HCT116 (cell line): ENCODE measurements at regions not wholly inside any gene's neighbourhood (a gene's known extent, or its start where the extent isn't known, plus 50 kb on each side); places are given as distances from the start of the nearest gene placed in this dataset.

Experiments used
- ATAC-seq: fragments of 200-7000 bp; cut with Tn5 transposase; 2 replicates; pipeline ENCODE4 v1.9.1; 2020; ENCODE audit warnings: mild to moderate bottlenecking, moderate library complexity
- BruUV-seq: library from RNA; stranded (reverse); fragments of 400-500 nt; replicated peaks from 2 replicates; lab custom pipeline; 2021; lab: Mats Ljungman, UMichigan
- CTCF ChIA-PET: fragments of 300-600 bp; sonication (Branson Sonifier 250); formaldehyde crosslinking; loops from one replicate; lab custom pipeline; 2021; ENCODE audit warnings: antibody characterized with exemption; lab: Charles Lee
- POLR2A ChIA-PET: fragments of 300-600, 350-600 bp; sonication (Branson Sonifier 250); formaldehyde crosslinking; loops from one replicate; lab custom pipeline; 2021; ENCODE audit warnings: antibody characterized with exemption; lab: Charles Lee
- RAD21 ChIA-PET, 2 experiments: fragments of 300-600 bp; sonication (Branson Sonifier 250); formaldehyde crosslinking; loops; one replicate each; lab custom pipeline; 2023; ENCODE audit warnings: low total read pairs in 2 of 2; ENCODE audit not compliant: uncharacterized antibody in 2 of 2, unreplicated experiment in 2 of 2, low non-redundant PET in 1 of 2; lab: Charles Lee
- DNase-seq: peaks from one replicate; pipeline ENCODE4 v3.0.0-alpha.2; 2010; ENCODE audit warnings: low read depth, low spot score
- H2AFZ ChIP-seq: fragments of 200-600 bp; shearing (Covaris generic), sonication (generic); 2 replicates; pipeline ENCODE4 v1.6.1; 2017; ENCODE audit warnings: low read depth, mixed run types, mixed read lengths, antibody characterized with exemption, low read length; ENCODE audit not compliant: poor library complexity, severe bottlenecking
- H3K27ac ChIP-seq: 2 replicates; pipeline ENCODE4 v1.5.1; 2012; ENCODE audit warnings: low read depth, low read length
- H3K27me3 ChIP-seq: fragments of 200-600 bp; sonication (generic); 2 replicates; pipeline ENCODE4 v1.6.1; 2016; ENCODE audit warnings: mixed run types, low read length, mixed read lengths; ENCODE audit not compliant: insufficient read depth
- H3K36me3 ChIP-seq, 2 experiments: fragments of 200-500 bp in 1 of 2; fragments of 200-600 bp in 1 of 2; sonication (Bioruptor generic) in 1 of 2; sonication (generic) in 1 of 2; 2 replicates each; pipeline versions ENCODE4 v1.5.1 to v1.6.1; 2014 to 2016; ENCODE audit warnings: low read length in 2 of 2, inconsistent platforms in 1 of 2, mixed read lengths in 1 of 2, mixed run types in 1 of 2; ENCODE audit not compliant: insufficient read depth in 2 of 2, control insufficient read depth in 1 of 2
- H3K4me1 ChIP-seq, 2 experiments: fragments of 200-600 bp in 1 of 2; sonication (generic) in 1 of 2; 2 replicates each; pipeline versions ENCODE4 v1.5.1 to v1.6.1; 2012 to 2017; ENCODE audit warnings: low read length in 2 of 2, inconsistent platforms in 1 of 2, mild to moderate bottlenecking in 1 of 2, mixed read lengths in 1 of 2, mixed run types in 1 of 2, moderate library complexity in 1 of 2; ENCODE audit not compliant: insufficient read depth in 2 of 2, control insufficient read depth in 1 of 2
- H3K4me2 ChIP-seq: fragments of 200-600 bp; sonication (generic); 2 replicates; pipeline ENCODE4 v1.6.1; 2017; ENCODE audit warnings: mixed run types, low read length, mixed read lengths
- H3K4me3 ChIP-seq, 2 experiments: fragments of 200-600 bp in 1 of 2; sonication (generic) in 1 of 2; replicated peaks in 1 of 2; 2 replicates each; pipeline ENCODE4 v1.5.1; 2011 to 2016; ENCODE audit warnings: low read length in 2 of 2, control low read depth in 1 of 2, low read depth in 1 of 2, mild to moderate bottlenecking in 1 of 2, mixed read lengths in 1 of 2, mixed run types in 1 of 2
- H3K79me2 ChIP-seq: fragments of 200-600 bp; sonication (generic); 2 replicates; pipeline ENCODE4 v1.6.1; 2017; ENCODE audit warnings: mild to moderate bottlenecking, mixed run types, low read length, moderate library complexity, mixed read lengths; ENCODE audit not compliant: insufficient read depth
- H3K9ac ChIP-seq: fragments of 200-600 bp; sonication (generic); 2 replicates; pipeline ENCODE4 v1.6.1; 2016; ENCODE audit warnings: low read length, mixed read lengths
- H3K9me2 ChIP-seq: fragments of 200-600 bp; sonication (generic), shearing (Covaris generic); 2 replicates; pipeline ENCODE4 v1.6.1; 2017; ENCODE audit warnings: mixed run types, mild to moderate bottlenecking, moderate library complexity; ENCODE audit not compliant: insufficient read depth
- H3K9me3 ChIP-seq, 2 experiments: fragments of 200-500 bp in 1 of 2; fragments of 200-600 bp in 1 of 2; sonication (Bioruptor generic) in 1 of 2; sonication (generic) in 1 of 2; 2 replicates each; pipeline ENCODE4 v1.6.1; 2014 to 2017; ENCODE audit warnings: low read length in 2 of 2, mixed read lengths in 2 of 2, inconsistent platforms in 1 of 2, low read depth in 1 of 2, mild to moderate bottlenecking in 1 of 2, mixed run types in 1 of 2, moderate library complexity in 1 of 2; ENCODE audit not compliant: control insufficient read depth in 1 of 2, insufficient read depth in 1 of 2
- H4K20me1 ChIP-seq: fragments of 200-600 bp; sonication (generic), shearing (Covaris generic); 2 replicates; pipeline ENCODE4 v1.6.1; 2017; ENCODE audit warnings: mixed run types, mild to moderate bottlenecking, moderate library complexity; ENCODE audit not compliant: insufficient read depth
- CBX3 ChIP-seq: IDR thresholded peaks from 2 replicates; pipeline ENCODE4 v1.6.1; 2012; ENCODE audit warnings: low read depth
- EZH2 ChIP-seq: fragments of 200-600 bp; sonication (generic); IDR thresholded peaks from 2 replicates; pipeline ENCODE4 v1.6.1; 2017; ENCODE audit warnings: antibody characterized with exemption, mixed run types
- FOSL1 ChIP-seq: IDR thresholded peaks from 2 replicates; pipeline ENCODE4 v1.6.1; 2012; ENCODE audit warnings: low read depth
- POLR2A ChIP-seq: IDR thresholded peaks from 2 replicates; pipeline ENCODE4 v1.7.0; 2011; ENCODE audit warnings: borderline replicate concordance; ENCODE audit not compliant: insufficient read depth, insufficient read length; ENCODE audit errors: extremely low read depth
- POLR2AphosphoS5 ChIP-seq: IDR thresholded peaks from 2 replicates; pipeline ENCODE4 v1.6.1; 2011; ENCODE audit warnings: mild to moderate bottlenecking, low read depth, low read length, moderate library complexity
- RAD21 ChIP-seq: IDR thresholded peaks from 2 replicates; pipeline ENCODE4 v1.6.1; 2012; ENCODE audit warnings: low read depth, mild to moderate bottlenecking
- SP1 ChIP-seq: IDR thresholded peaks from 2 replicates; pipeline ENCODE4 v1.6.1; 2012; ENCODE audit warnings: low read depth
- SRF ChIP-seq: IDR thresholded peaks from 2 replicates; pipeline ENCODE4 v1.6.1; 2012; ENCODE audit warnings: low read depth
- TCF7L2 ChIP-seq: IDR thresholded peaks from 2 replicates; pipeline ENCODE4 v1.7.0; 2011; ENCODE audit warnings: borderline replicate concordance, inconsistent platforms; ENCODE audit not compliant: insufficient read depth, insufficient read length; ENCODE audit errors: extremely low read depth
- ZFX ChIP-seq: fragments of 450-650 bp; IDR thresholded peaks from 2 replicates; pipeline ENCODE4 v1.6.1; 2017
- ZNF274 ChIP-seq: fragments of 200-500 bp; sonication (Bioruptor generic); IDR thresholded peaks from 2 replicates; pipeline ENCODE4 v1.6.1; 2014; ENCODE audit warnings: mild to moderate bottlenecking, low read depth, low read length, inconsistent platforms
- intact Hi-C: fragments of 100-400 bp; cut with micrococcal nuclease; formaldehyde crosslinking; loops from 2 replicates; pipeline ENCODE4 v1.10.0; 2022
- TF ChIP-seq, protein P1 (sequence below): IDR thresholded peaks from 2 replicates; pipeline ENCODE4 v1.6.1; 2012
- TF ChIP-seq, protein P2 (sequence below): IDR thresholded peaks from 2 replicates; pipeline ENCODE4 v1.6.1; 2012; ENCODE audit warnings: low read depth
- TF ChIP-seq, protein P3 (sequence below): IDR thresholded peaks from 2 replicates; pipeline ENCODE4 v1.6.1; 2011; ENCODE audit warnings: mild to moderate bottlenecking, low read length, moderate library complexity; ENCODE audit not compliant: insufficient replicate concordance; ENCODE audit errors: extremely low read depth
- TF ChIP-seq, protein P4 (sequence below): IDR thresholded peaks from 2 replicates; pipeline ENCODE4 v1.6.1; 2012

DNA sequence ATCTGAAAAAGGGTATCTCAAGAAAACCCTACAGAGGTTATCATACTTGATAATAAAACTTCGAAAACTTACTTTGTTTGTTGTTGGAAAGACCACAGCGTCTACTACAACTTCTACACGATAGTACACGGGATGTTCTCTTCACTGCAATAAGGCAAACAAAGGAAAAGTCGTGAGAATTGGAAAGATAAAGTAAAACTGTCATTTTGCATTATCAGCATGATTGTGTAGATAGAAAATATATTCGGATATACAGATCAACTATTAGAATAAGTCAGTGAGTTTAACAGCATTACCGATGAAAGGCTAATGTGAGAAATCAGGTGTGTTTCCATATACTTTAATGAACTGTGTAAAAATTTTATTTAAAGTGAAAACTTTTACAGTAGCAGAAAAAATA lies 287.4 kb downstream of the KLF6 start:
- CTCF ChIA-PET, result no interaction called here
- Histone ChIP-seq H2AFZ (no peak overlapping the region), H3K4me1 (no peaks in the 10 kb centered on the region), H4K20me1 (no peaks in the 10 kb centered on the region), H3K9ac (no peak overlapping the region), H3K79me2 (no peaks in the 10 kb centered on the region), H3K27ac (no peak overlapping the region), H3K36me3 (no peaks in the 10 kb centered on the region), H3K27me3 (peaks cover 7% of the 10 kb centered on the region; the same call in 1 of the 2 replicates), H3K9me3 (no peaks in the 10 kb centered on the region), H3K9me2 (no peaks in the 10 kb centered on the region), H3K4me2 (no peak overlapping the region), H3K4me3 (no peak overlapping the region)
- POLR2A ChIA-PET, result no interaction called here
- ATAC-seq, result no peak
- intact Hi-C loops, result no loop called here
- RAD21 ChIA-PET, result no interaction called here
- no TSS peak for BruUV-seq
- DNase-seq, result no peak
- TF ChIP-seq, protein P1, sequence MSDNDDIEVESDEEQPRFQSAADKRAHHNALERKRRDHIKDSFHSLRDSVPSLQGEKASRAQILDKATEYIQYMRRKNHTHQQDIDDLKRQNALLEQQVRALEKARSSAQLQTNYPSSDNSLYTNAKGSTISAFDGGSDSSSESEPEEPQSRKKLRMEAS, result no peak
- no peak for TF ChIP-seq FOSL1
- TF ChIP-seq ZNF274, result no peak
- TF ChIP-seq POLR2A, result no peak
- TF ChIP-seq SP1, result no peak
- no peak for TF ChIP-seq RAD21
- TF ChIP-seq TCF7L2, result no peak
- TF ChIP-seq EZH2, result no peak
- no peak for TF ChIP-seq ZFX
- TF ChIP-seq, protein P2, sequence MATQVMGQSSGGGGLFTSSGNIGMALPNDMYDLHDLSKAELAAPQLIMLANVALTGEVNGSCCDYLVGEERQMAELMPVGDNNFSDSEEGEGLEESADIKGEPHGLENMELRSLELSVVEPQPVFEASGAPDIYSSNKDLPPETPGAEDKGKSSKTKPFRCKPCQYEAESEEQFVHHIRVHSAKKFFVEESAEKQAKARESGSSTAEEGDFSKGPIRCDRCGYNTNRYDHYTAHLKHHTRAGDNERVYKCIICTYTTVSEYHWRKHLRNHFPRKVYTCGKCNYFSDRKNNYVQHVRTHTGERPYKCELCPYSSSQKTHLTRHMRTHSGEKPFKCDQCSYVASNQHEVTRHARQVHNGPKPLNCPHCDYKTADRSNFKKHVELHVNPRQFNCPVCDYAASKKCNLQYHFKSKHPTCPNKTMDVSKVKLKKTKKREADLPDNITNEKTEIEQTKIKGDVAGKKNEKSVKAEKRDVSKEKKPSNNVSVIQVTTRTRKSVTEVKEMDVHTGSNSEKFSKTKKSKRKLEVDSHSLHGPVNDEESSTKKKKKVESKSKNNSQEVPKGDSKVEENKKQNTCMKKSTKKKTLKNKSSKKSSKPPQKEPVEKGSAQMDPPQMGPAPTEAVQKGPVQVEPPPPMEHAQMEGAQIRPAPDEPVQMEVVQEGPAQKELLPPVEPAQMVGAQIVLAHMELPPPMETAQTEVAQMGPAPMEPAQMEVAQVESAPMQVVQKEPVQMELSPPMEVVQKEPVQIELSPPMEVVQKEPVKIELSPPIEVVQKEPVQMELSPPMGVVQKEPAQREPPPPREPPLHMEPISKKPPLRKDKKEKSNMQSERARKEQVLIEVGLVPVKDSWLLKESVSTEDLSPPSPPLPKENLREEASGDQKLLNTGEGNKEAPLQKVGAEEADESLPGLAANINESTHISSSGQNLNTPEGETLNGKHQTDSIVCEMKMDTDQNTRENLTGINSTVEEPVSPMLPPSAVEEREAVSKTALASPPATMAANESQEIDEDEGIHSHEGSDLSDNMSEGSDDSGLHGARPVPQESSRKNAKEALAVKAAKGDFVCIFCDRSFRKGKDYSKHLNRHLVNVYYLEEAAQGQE, result no peak
- TF ChIP-seq, protein P3, sequence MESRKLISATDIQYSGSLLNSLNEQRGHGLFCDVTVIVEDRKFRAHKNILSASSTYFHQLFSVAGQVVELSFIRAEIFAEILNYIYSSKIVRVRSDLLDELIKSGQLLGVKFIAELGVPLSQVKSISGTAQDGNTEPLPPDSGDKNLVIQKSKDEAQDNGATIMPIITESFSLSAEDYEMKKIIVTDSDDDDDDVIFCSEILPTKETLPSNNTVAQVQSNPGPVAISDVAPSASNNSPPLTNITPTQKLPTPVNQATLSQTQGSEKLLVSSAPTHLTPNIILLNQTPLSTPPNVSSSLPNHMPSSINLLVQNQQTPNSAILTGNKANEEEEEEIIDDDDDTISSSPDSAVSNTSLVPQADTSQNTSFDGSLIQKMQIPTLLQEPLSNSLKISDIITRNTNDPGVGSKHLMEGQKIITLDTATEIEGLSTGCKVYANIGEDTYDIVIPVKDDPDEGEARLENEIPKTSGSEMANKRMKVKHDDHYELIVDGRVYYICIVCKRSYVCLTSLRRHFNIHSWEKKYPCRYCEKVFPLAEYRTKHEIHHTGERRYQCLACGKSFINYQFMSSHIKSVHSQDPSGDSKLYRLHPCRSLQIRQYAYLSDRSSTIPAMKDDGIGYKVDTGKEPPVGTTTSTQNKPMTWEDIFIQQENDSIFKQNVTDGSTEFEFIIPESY, result no peak
- no peak for TF ChIP-seq SRF
- TF ChIP-seq, protein P4, sequence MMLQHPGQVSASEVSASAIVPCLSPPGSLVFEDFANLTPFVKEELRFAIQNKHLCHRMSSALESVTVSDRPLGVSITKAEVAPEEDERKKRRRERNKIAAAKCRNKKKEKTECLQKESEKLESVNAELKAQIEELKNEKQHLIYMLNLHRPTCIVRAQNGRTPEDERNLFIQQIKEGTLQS, result no peak
- TF ChIP-seq CBX3, result no peak
- no peak for TF ChIP-seq POLR2AphosphoS5
- TF ChIP-seq, all 23 proteins: peak for 0
